C4-2B (cell line): ENCODE measurements at regions not wholly inside any gene's neighbourhood (a gene's known extent, or its start where the extent isn't known, plus 50 kb on each side); places are given as distances from the start of the nearest gene placed in this dataset.

ENCODE experiments used
- CTCF ChIP-seq: fragments of 450-650 bp; conservative IDR thresholded peaks from 2 replicates; pipeline ENCODE4 v1.5.1; 2017; ENCODE audit warnings: mild to moderate bottlenecking
- ZFX ChIP-seq: fragments of 450-650 bp; IDR thresholded peaks from 2 replicates; pipeline ENCODE4 v1.6.1; 2017

GRCh38 chr1:95548211-95548610 is 314.2 kb downstream of the RWDD3 start:
- TF ChIP-seq CTCF (no peak), ZFX (no peak)
